Stimulated activated CD4-positive, alpha-beta T cell treated with anti-CD3 and anti-CD28 coated beads, Interleukin-15, amount 100 ng/mL, for 24 hours (primary cell): ENCODE measurements at regions not wholly inside any gene's neighbourhood (a gene's known extent, or its start where the extent isn't known, plus 50 kb on each side); places are given as distances from the start of the nearest gene placed in this dataset.
"Not testable (repeated sequence)": the region's sequence is repeated elsewhere in the genome, so short reads cannot be mapped to it uniquely, and the experiment has no call there.

ENCODE experiments used
- DNase-seq: peaks from one replicate; pipeline ENCODE4 v3.0.0-alpha.2; 2020

GRCh38 chr4:118589471-118590055 lies 95.6 kb upstream of the METTL14 start:
- no peak for DNase-seq

- peak; percentile 94 for DNase-seq
These were observed 93.7 kb upstream of the METTL14 start for GRCh38 chr4:118591339-118592046.

GRCh38 chr4:118592289-118592688 lies 92.9 kb upstream of the METTL14 start:
- DNase-seq: not testable (repeated sequence)

GRCh38 chr4:118595883-118596282 lies 89.3 kb upstream of the METTL14 start:
- DNase-seq: not testable (repeated sequence)

- DNase-seq: not testable (repeated sequence)
These were observed 60.1 kb upstream of the METTL14 start for GRCh38 chr4:118625097-118625496.

- not testable (repeated sequence) for DNase-seq
These were observed 55.5 kb upstream of the METTL14 start for GRCh38 chr4:118629697-118630096.

GRCh38 chr4:118630897-118631296 lies 54.3 kb upstream of the METTL14 start:
- DNase-seq: not testable (repeated sequence)

GRCh38 chr4:118631321-118632050 lies 53.7 kb upstream of the METTL14 start:
- DNase-seq: not testable (repeated sequence)

- DNase-seq: not testable (repeated sequence)
These were observed 51.7 kb upstream of the METTL14 start for GRCh38 chr4:118633476-118633875.

- DNase-seq: not testable (repeated sequence)
These were observed 50.9 kb upstream of the METTL14 start for GRCh38 chr4:118634126-118634875.
